Adipocyte (in vitro differentiated cells): ENCODE measurements at regions not wholly inside any gene's neighbourhood (a gene's known extent, or its start where the extent isn't known, plus 50 kb on each side); places are given as distances from the start of the nearest gene placed in this dataset.

ENCODE experiments used
- DNase-seq: peaks from one replicate; pipeline ENCODE4 v3.0.0-alpha.2; 2015; ENCODE audit warnings: low read depth
- H3K27me3 ChIP-seq: replicated peaks from 2 replicates; pipeline ENCODE4 v1.7.0; 2013; ENCODE audit warnings: mild to moderate bottlenecking, low read length, moderate library complexity; ENCODE audit not compliant: control insufficient read depth, insufficient read depth
- H3K36me3 ChIP-seq: 2 replicates; pipeline ENCODE4 v1.7.0; 2013; ENCODE audit warnings: low read length, mild to moderate bottlenecking, moderate library complexity; ENCODE audit not compliant: control insufficient read depth, insufficient read depth, severe bottlenecking
- H3K4me1 ChIP-seq: 2 replicates; pipeline ENCODE4 v1.7.0; 2013; ENCODE audit warnings: mild to moderate bottlenecking, low read length, moderate library complexity; ENCODE audit not compliant: control insufficient read depth, insufficient read depth
- H3K4me3 ChIP-seq: 2 replicates; pipeline ENCODE4 v1.7.0; 2013; ENCODE audit warnings: mild to moderate bottlenecking, low read length, moderate library complexity
- H3K9ac ChIP-seq: 2 replicates; pipeline ENCODE4 v1.7.0; 2013; ENCODE audit warnings: mild to moderate bottlenecking, low read length, moderate library complexity
- H3K9me3 ChIP-seq: 2 replicates; pipeline ENCODE4 v1.7.0; 2013; ENCODE audit warnings: mild to moderate bottlenecking, low read length, moderate library complexity; ENCODE audit not compliant: control insufficient read depth

DNA sequence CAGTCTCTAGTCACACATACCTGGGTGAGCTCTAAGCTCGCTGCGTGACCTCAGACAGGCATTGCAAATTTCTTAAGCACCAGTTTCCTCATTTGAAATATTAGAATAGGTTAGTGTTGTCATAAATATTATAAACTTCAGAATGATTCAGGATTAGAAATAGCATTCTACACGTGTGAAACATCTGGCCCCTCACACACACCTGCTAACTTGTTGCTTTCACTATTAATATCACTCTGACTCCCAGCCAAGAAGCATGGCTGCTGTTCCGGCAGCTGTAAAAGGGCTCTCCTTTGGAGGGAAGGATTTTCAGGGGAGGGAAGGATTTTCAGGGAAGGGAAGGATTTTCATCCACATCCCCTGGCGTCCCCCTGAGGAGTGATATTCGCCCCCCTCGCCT lies 161.3 kb upstream of the GPR12 start:
- H3K9ac ChIP-seq = no peak overlapping the region
- no peaks in the 10 kb centered on the region for H3K4me1 ChIP-seq
- H3K36me3 ChIP-seq = no peaks in the 10 kb centered on the region
- H3K27me3 ChIP-seq = peaks cover 46% of the 10 kb centered on the region
- H3K4me3 ChIP-seq = no peak overlapping the region
- no peak for DNase-seq
- H3K9me3 ChIP-seq = no peaks in the 10 kb centered on the region

DNA sequence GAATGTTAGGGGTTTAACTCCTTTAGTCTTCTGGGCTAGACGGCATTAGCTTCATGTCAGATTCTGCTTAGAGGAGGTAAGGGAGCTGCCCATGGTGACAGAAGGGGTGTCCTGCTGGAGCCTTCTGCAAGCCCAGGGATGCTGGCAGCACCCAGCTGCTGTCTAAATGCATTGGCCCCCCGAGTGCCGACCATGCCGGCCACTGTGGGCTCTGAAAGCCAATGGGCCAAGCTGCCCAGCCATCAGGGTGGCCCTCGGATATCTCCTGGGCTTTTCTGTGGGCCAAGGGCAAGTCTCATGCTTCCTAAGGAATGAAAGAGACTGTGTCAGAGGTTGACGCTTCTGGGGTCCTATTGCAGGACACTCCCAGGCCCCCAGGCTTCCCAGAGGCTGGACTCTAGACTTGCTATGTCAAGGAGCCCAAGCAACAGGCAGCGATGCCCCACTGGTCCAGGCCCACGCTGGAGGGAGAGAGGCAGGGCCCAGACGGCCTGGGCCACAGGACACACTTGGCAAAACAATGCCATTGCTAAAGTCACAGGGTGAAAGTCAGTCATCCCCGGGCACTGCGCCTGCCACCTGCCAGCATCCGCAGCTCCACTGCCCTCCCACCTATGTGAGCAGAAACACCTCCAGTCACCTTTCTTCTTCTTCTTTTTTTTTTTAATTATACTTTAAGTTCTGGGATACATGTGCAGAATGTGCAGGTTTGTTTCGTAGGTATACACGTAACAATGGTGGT lies 160.2 kb upstream of the GPR12 start:
- Histone ChIP-seq H3K27me3 (peaks cover 36% of the 10 kb centered on the region), H3K9ac (no peak overlapping the region), H3K36me3 (no peaks in the 10 kb centered on the region), H3K9me3 (no peaks in the 10 kb centered on the region), H3K4me1 (no peaks in the 10 kb centered on the region), H3K4me3 (no peak overlapping the region)
- DNase-seq = no peak

DNA sequence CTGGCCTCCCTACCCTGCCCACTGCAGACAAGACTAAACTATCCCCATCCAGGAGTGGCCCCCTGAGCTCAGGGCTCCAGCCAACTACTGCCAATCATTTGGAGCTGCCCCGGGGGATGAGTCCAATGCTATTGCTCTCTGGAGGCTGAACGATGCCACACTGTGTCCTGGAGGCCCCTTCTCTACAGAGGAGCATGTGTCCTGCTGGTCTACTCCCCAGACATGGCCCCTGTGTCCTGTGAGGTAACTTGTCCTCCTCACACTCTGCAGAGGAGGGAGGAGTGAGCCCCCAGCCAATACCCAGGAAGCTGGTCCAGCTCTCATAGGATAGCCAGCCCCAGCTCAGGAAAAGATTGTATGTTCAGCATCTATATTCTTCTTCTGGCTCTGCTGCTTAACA lies 159.1 kb upstream of the GPR12 start:
- H3K27me3 ChIP-seq = peaks cover 35% of the 10 kb centered on the region
- H3K4me1 ChIP-seq = no peaks in the 10 kb centered on the region
- no peaks in the 10 kb centered on the region for H3K9me3 ChIP-seq
- no peak for DNase-seq
- no peak overlapping the region for H3K9ac ChIP-seq
- no peak overlapping the region for H3K4me3 ChIP-seq
- no peaks in the 10 kb centered on the region for H3K36me3 ChIP-seq

DNA sequence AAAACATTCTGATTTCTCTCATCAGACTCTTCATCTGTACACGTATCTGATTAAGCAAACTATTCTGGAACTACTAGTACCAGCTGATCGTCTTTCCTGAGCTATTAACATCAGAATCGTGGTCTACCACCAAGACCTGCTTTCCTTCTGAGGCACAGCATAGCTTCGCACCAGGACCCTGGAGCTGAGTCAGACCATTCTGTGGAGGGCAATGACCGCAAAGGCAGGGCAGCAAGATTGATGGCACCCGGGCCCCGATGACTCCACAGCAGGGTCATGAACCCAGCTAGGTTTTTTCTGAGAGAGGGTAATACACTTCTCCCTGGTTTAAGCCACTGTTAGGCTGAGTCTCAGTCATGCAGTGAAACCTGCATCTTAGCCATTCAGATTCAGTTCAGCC lies 158.7 kb upstream of the GPR12 start:
- no peak for DNase-seq
- peaks cover 36% of the 10 kb centered on the region for H3K27me3 ChIP-seq

DNA sequence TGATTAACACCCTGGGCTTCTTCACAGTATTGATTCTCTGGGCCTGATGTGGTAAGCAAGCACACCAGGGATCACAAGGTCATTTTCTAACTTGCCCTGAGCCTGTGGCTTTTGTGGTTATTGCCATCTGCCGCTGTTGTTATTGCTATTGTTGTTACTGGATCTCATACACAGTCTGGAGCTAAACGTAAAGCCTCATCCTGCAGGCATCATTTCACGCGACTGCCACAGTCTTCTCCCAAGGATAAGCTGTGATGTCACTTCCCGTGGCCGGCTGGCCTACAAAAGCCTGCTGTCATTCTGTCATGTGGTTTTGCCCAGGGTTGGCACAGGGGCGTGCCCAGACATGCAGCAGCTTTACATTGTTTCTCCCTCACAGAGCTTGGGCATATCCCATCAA lies 154.0 kb upstream of the GPR12 start:
- no peaks in the 10 kb centered on the region for H3K9me3 ChIP-seq

More for the DNA sequence above, 158.7 kb upstream of the GPR12 start:
- no peak overlapping the region for H3K9ac ChIP-seq
- no peak overlapping the region for H3K4me3 ChIP-seq
- no peaks in the 10 kb centered on the region for H3K9me3 ChIP-seq
- no peaks in the 10 kb centered on the region for H3K36me3 ChIP-seq
- no peaks in the 10 kb centered on the region for H3K4me1 ChIP-seq

DNA sequence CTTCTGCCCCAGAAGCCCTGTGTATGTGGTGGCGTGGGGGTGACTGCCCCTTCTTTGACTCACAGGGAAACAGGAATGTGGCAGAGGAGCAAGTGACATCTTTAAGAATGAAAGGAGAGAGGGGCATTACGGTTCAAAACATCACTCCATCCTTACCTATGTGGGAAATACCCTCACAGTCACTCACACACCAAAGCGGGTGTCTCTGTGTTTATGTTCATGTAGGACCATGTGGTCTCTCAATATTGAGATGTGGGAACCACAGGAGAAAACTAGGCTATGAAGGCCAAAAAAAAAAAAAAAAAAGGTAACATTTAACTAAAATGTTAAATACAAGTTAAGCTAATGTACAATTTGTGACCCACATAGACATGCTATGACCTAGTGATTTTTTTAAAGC lies 153.6 kb upstream of the GPR12 start:
- H3K36me3 ChIP-seq = no peaks in the 10 kb centered on the region
- no peaks in the 10 kb centered on the region for H3K4me1 ChIP-seq
- H3K27me3 ChIP-seq = peaks cover 36% of the 10 kb centered on the region
- no peak overlapping the region for H3K9ac ChIP-seq
- no peaks in the 10 kb centered on the region for H3K9me3 ChIP-seq
- DNase-seq = no peak
- H3K4me3 ChIP-seq = no peak overlapping the region

More for the DNA sequence above, 154.0 kb upstream of the GPR12 start:
- H3K4me3 ChIP-seq = no peak overlapping the region
- no peaks in the 10 kb centered on the region for H3K4me1 ChIP-seq
- H3K9ac ChIP-seq = no peak overlapping the region
- DNase-seq = no peak
- H3K36me3 ChIP-seq = no peaks in the 10 kb centered on the region
- H3K27me3 ChIP-seq = peaks cover 36% of the 10 kb centered on the region

DNA sequence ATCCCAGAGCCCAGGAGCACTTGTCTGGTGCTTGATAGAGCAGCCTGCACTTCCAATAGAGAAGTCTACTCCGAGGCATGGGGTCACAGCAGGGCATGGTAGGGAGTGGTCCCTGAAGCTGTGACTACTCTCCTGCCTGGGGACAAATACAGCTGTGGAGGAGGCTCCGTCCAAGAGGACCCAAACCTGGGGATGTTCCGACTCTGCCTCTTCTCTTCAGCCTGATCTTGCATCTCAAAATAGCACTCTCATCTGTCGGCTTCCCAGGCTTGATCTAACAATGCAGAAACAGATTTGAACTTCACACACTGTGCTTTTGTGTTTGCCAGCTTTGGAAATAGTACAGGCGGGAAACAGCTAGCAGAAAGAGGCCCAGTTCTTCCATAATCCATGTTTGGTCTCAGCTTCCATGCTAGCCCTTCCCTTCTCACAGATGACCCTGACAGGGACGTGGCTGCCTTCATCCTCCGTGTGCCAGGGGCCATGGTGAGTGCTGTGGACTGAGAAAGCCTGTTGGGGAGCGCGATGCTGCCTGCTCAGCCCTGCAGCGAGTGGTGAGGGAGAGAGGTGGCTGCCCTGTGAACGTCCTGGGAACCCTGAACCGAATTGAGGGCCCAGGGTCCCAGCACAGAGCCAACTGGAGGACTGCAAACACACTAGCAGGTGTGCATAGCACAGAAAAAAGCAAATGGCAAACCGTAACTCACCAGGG lies 150.3 kb upstream of the GPR12 start:
- Histone ChIP-seq H3K36me3 (no peaks in the 10 kb centered on the region), H3K4me1 (no peaks in the 10 kb centered on the region), H3K4me3 (no peak overlapping the region), H3K9ac (no peak overlapping the region), H3K27me3 (peaks cover 52% of the 10 kb centered on the region), H3K9me3 (no peaks in the 10 kb centered on the region)
- DNase-seq = no peak

DNA sequence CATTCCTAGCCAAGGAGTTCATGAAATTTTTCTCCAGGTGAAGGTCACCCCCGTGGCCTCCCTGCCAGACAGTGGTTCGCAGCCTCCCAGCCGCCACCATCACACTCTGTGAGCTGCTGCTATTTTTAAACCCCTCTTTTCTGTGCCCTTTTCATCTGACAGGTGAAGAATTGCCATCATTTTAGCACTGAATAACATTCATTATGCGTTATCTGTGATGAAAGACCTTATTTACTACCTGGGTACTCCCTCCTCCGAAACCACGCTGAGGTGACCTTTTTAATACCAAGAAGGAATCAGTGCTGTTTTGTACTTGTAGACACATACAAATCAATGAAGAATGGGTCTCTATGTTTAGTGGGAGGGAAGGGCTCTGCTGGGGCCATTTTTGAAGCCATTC lies 148.9 kb upstream of the GPR12 start:
- DNase-seq = no peak
- H3K36me3 ChIP-seq = no peaks in the 10 kb centered on the region
- no peak overlapping the region for H3K9ac ChIP-seq
- no peak overlapping the region for H3K4me3 ChIP-seq
- peaks cover 56% of the 10 kb centered on the region for H3K27me3 ChIP-seq
- no peaks in the 10 kb centered on the region for H3K4me1 ChIP-seq
- no peaks in the 10 kb centered on the region for H3K9me3 ChIP-seq

DNA sequence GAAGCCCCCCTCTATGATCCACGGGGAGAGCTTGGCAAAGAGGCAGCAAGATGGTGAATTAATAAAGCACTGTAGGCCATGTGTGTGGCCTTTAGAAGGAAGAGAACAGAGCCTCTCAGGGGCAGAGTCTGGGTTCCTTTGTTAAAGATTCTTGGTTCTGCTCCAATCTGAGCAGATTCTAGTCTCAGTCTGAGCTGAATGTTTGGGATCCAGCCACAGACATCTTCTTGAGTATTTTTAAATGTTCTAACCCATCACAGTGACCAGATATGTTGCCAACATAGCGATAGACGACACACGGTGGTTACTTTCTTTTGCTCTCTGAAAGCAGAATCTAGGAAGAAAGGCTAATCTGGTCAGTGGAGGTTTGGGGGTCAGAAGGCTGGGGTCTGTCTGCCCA lies 147.5 kb upstream of the GPR12 start:
- Histone ChIP-seq H3K4me1 (no peaks in the 10 kb centered on the region), H3K9ac (no peak overlapping the region), H3K9me3 (no peaks in the 10 kb centered on the region), H3K36me3 (no peaks in the 10 kb centered on the region), H3K4me3 (no peak overlapping the region), H3K27me3 (peaks cover 52% of the 10 kb centered on the region)
- DNase-seq = no peak

DNA sequence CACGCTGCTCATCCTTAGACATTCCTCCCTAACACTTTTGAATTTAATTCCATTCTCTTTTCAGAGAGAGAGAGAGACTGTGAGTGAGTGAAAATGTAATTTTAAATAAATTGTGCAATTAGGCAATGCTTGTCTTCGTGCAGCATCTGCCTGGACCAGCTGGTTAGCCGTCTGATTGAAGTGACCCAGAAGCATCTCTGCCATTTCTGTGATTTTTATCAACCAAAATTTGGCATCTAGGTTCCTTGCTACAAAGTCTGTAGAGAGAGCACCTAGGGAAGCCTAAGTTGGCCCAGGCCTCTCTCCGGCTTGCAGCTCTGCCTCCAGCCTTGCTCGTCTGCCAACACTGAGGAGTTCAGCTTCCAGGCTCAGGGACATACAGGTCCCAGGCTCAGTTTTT lies 138.6 kb upstream of the GPR12 start:
- no peak for DNase-seq
- H3K9me3 ChIP-seq = no peaks in the 10 kb centered on the region
- H3K4me3 ChIP-seq = no peak overlapping the region
- peaks cover 29% of the 10 kb centered on the region for H3K27me3 ChIP-seq
- H3K4me1 ChIP-seq = no peaks in the 10 kb centered on the region
- no peak overlapping the region for H3K9ac ChIP-seq
- H3K36me3 ChIP-seq = no peaks in the 10 kb centered on the region

DNA sequence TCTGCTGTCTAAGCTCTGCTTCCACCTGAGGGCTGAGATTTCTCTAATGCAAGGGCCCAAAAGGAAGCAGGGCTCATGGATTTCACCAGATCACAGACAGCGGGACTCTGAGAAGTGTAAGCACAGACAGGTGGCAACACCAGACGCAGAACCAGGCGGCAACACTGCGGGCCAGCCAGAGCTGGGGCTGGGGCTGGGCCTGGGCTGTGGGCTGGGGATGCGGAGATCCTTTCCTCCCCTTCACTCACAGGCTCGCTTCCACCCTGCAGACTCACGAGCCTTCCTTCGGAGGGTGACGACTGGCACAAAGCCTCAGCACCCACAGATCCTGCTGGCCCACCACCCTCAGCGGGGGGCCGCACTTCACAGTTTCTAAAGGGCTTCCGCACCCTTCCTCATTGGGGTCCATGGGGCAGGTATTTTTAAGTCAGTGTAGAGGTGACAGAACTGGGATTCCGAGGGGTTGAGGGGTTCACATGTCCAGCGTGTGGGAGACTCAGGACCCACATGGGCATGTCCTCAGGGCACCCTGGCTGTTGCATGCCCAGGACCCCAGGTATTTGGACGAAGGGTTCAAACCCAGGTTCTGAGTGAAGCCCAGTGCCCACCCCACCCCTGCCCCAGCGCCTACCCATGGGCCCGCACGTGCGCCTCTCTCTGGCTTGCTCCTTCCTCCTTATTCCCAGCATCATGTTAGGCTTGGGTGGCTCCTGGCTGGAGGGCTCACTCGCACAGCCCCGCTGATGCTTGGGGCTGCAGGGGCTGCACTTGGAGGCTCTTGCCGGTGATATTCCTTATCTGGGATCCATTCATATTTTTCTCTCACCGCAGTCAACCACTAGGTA lies 137.3 kb upstream of the GPR12 start:
- Histone ChIP-seq H3K27me3 (peaks cover 33% of the 10 kb centered on the region), H3K9me3 (no peaks in the 10 kb centered on the region), H3K36me3 (no peaks in the 10 kb centered on the region), H3K4me1 (no peaks in the 10 kb centered on the region), H3K4me3 (no peak overlapping the region), H3K9ac (no peak overlapping the region)
- DNase-seq = no peak
